ENCODE measurements at regions not wholly inside any gene's neighbourhood (a gene's known extent, or its start where the extent isn't known, plus 50 kb on each side); places are given as distances from the start of the nearest gene placed in this dataset.

- no peaks in the 10 kb centered on the region for H4K20me1 ChIP-seq (ENCODE audit: insufficient read depth, low read length)
- no peak for DNase-seq (ENCODE audit: low read depth)
- H3K36me3 ChIP-seq (ENCODE audit: insufficient read depth, low read length): no peaks in the 10 kb centered on the region
- TF ChIP-seq CTCF (IDR thresholded peaks at IDR 0.05; ENCODE audit: insufficient read depth, low read depth, low read length) (no peak), EZH2 (IDR thresholded peaks at IDR 0.05; ENCODE audit: insufficient read depth, low read length) (no peak)
- no peak overlapping the region for H3K9ac ChIP-seq (ENCODE audit: low read length)
- H2AFZ ChIP-seq (ENCODE audit: low read depth, low read length): no peak overlapping the region
- peaks cover 3% of the 10 kb centered on the region for H3K9me3 Mint-ChIP-seq (ENCODE audit: unreplicated experiment)
- H3K4me3 Mint-ChIP-seq (ENCODE audit: unreplicated experiment): no peak overlapping the region
- H3K4me1 ChIP-seq (ENCODE audit: insufficient read depth, low read length): no peaks in the 10 kb centered on the region
- H3K4me2 ChIP-seq (ENCODE audit: low read length): no peak overlapping the region
- no peak for FAIRE-seq
- H3K79me2 ChIP-seq (ENCODE audit: insufficient read depth, low read length): no peaks in the 10 kb centered on the region
- H3K36me3 Mint-ChIP-seq (ENCODE audit: low read depth, unreplicated experiment): no peaks in the 10 kb centered on the region
- H3K27ac Mint-ChIP-seq (ENCODE audit: unreplicated experiment): no peak overlapping the region
- H3K9me3 ChIP-seq (ENCODE audit: insufficient read depth, low read depth, low read length): no peaks in the 10 kb centered on the region
- no peak overlapping the region for H3K27ac ChIP-seq (ENCODE audit: low read depth, low read length)
- peaks cover 2% of the 10 kb centered on the region for H3K27me3 Mint-ChIP-seq (ENCODE audit: low read depth, unreplicated experiment)
- no peak overlapping the region for H3K4me3 ChIP-seq (ENCODE audit: insufficient read depth, low read depth, low read length)
- no peaks in the 10 kb centered on the region for H3K27me3 ChIP-seq (ENCODE audit: insufficient read depth, low read length)
- no peaks in the 10 kb centered on the region for H3K4me1 Mint-ChIP-seq (ENCODE audit: low read depth, unreplicated experiment)
These were observed 173.5 kb upstream of the PELI2 start for GRCh38 chr14:55944757-55945156.

GRCh38 chr14:55946231-55946630, 172.0 kb upstream of the PELI2 start:
- H3K36me3 Mint-ChIP-seq (ENCODE audit: low read depth, unreplicated experiment): no peaks in the 10 kb centered on the region
- H4K20me1 ChIP-seq (ENCODE audit: insufficient read depth, low read length): no peaks in the 10 kb centered on the region
- no peaks in the 10 kb centered on the region for H3K36me3 ChIP-seq (ENCODE audit: insufficient read depth, low read length)
- no peaks in the 10 kb centered on the region for H3K4me1 Mint-ChIP-seq (ENCODE audit: low read depth, unreplicated experiment)
- H3K4me3 Mint-ChIP-seq (ENCODE audit: unreplicated experiment): no peak overlapping the region
- H3K79me2 ChIP-seq (ENCODE audit: insufficient read depth, low read length): no peaks in the 10 kb centered on the region
- peaks cover 2% of the 10 kb centered on the region for H3K27me3 Mint-ChIP-seq (ENCODE audit: low read depth, unreplicated experiment)
- no peak for FAIRE-seq
- H3K27ac Mint-ChIP-seq (ENCODE audit: unreplicated experiment): no peak overlapping the region
- no peaks in the 10 kb centered on the region for H3K4me1 ChIP-seq (ENCODE audit: insufficient read depth, low read length)
- no peaks in the 10 kb centered on the region for H3K9me3 Mint-ChIP-seq (ENCODE audit: unreplicated experiment)
- H3K9ac ChIP-seq (ENCODE audit: low read length): no peak overlapping the region
- no peaks in the 10 kb centered on the region for H3K9me3 ChIP-seq (ENCODE audit: insufficient read depth, low read depth, low read length)
- TF ChIP-seq CTCF (IDR thresholded peaks at IDR 0.05; ENCODE audit: insufficient read depth, low read depth, low read length) (no peak), EZH2 (IDR thresholded peaks at IDR 0.05; ENCODE audit: insufficient read depth, low read length) (no peak)
- H3K4me3 ChIP-seq (ENCODE audit: insufficient read depth, low read depth, low read length): no peak overlapping the region
- H3K27me3 ChIP-seq (ENCODE audit: insufficient read depth, low read length): no peaks in the 10 kb centered on the region
- no peak overlapping the region for H3K4me2 ChIP-seq (ENCODE audit: low read length)
- no peak overlapping the region for H2AFZ ChIP-seq (ENCODE audit: low read depth, low read length)
- no peak overlapping the region for H3K27ac ChIP-seq (ENCODE audit: low read depth, low read length)
- DNase-seq (ENCODE audit: low read depth): no peak

GRCh38 chr14:55948399-55948798, 169.8 kb upstream of the PELI2 start:
- Mint-ChIP-seq H3K4me3 (ENCODE audit: unreplicated experiment) (no peak overlapping the region), H3K27me3 (ENCODE audit: low read depth, unreplicated experiment) (peaks cover 2% of the 10 kb centered on the region), H3K27ac (ENCODE audit: unreplicated experiment) (no peak overlapping the region), H3K36me3 (ENCODE audit: low read depth, unreplicated experiment) (no peaks in the 10 kb centered on the region), H3K9me3 (ENCODE audit: unreplicated experiment) (no peaks in the 10 kb centered on the region), H3K4me1 (ENCODE audit: low read depth, unreplicated experiment) (no peaks in the 10 kb centered on the region)
- Histone ChIP-seq H3K36me3 (ENCODE audit: insufficient read depth, low read length) (no peaks in the 10 kb centered on the region), H3K27ac (ENCODE audit: low read depth, low read length) (no peak overlapping the region), H3K4me1 (ENCODE audit: insufficient read depth, low read length) (no peaks in the 10 kb centered on the region), H2AFZ (ENCODE audit: low read depth, low read length) (no peak overlapping the region), H3K27me3 (ENCODE audit: insufficient read depth, low read length) (peaks cover 2% of the 10 kb centered on the region), H3K9ac (ENCODE audit: low read length) (no peak overlapping the region), H3K4me2 (ENCODE audit: low read length) (no peak overlapping the region), H3K79me2 (ENCODE audit: insufficient read depth, low read length) (no peaks in the 10 kb centered on the region), H3K4me3 (ENCODE audit: insufficient read depth, low read depth, low read length) (no peak overlapping the region), H3K9me3 (ENCODE audit: insufficient read depth, low read depth, low read length) (no peaks in the 10 kb centered on the region), H4K20me1 (ENCODE audit: insufficient read depth, low read length) (no peaks in the 10 kb centered on the region)
- no peak for FAIRE-seq
- no peak for DNase-seq (ENCODE audit: low read depth)
- TF ChIP-seq EZH2 (IDR thresholded peaks at IDR 0.05; ENCODE audit: insufficient read depth, low read length) (no peak), CTCF (IDR thresholded peaks at IDR 0.05; ENCODE audit: insufficient read depth, low read depth, low read length) (no peak)
